RCC 7860 (cell line): ENCODE measurements at regions not wholly inside any gene's neighbourhood (a gene's known extent, or its start where the extent isn't known, plus 50 kb on each side); places are given as distances from the start of the nearest gene placed in this dataset.

Experiments used
- DNase-seq: peaks from one replicate; pipeline ENCODE4 v3.0.0-alpha.2; 2015; ENCODE audit warnings: low spot score
- FAIRE-seq: peaks from 2 replicates; lab custom pipeline; 2012; peaks lifted over from hg19 to GRCh38; lab: Jason Lieb, UNC

DNA sequence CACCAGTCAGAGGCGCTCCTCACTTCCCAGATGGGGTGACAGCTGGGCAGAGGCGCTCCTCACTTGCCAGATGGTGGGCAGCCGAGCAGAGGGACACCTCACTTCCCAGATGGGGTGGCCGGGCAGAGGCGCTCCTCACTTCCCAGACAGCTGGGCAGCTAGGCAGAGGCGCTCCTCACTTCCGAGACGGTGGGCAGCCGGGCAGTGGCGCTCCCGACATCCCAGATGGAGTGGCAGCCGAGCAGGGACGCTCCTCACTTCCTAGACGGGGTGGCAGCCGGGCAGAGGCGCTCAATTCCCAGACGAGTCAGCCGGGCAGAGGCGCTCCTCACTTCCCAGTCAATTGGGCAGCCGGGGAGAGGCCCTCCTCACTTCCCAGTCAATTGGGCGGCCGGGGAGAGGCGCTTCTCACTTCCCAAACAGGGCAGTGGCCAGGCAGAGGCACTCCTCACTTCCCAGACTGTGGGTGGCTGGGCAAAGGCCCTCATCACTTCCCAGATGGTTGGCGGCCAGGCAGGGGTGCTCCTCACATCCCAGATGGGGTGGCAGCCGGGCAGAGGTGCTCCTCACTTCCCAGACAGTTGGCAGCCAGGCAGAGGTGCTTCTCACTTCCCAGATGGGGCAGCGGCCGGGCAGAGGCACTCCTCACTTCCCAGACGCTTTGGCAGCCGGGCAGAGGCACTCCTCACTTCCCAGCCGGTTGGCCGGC, 143.8 kb upstream of the ARID2 start:
- no peak for FAIRE-seq
- no peak for DNase-seq

DNA sequence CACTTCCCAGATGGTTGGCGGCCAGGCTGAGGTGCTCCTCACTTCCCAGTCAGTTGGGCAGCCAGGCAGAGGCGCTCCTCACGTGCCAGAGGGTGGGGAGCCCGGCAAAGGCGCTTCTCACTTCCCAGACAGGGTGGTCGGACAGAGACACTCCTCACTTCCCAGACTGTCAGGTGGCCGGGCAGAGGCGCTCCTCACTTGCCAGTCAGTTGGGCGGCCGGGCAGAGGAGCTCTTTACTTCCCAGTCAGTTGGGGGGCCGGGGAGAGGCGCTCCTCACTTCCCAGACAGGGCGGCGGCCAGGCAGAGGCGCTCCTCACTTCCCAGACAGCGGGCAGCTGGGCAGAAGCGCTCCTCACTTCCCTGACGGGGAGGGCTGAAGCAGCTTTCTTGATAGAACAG, 143.0 kb upstream of the ARID2 start:
- DNase-seq, result no peak
- no peak for FAIRE-seq

DNA sequence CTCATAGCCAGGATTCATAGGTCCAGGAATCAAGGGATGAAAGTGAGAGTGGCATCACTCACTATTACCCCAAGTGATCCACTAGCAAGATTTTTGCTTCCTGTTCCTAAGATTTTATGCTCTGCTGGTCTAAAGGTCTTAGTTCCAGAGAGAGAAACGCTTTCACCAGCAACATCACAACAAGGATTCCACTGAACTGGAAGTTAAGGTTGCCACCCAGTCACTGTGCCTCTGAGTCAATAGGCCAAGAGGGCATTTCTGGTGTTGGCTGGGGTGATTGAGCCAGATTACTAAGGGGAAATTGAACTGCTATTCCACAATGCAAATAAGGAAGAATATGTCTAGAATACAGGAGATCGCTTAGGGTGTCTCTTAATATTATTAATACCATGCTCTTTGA, 142.5 kb upstream of the ARID2 start:
- DNase-seq, result no peak
- FAIRE-seq, result no peak

DNA sequence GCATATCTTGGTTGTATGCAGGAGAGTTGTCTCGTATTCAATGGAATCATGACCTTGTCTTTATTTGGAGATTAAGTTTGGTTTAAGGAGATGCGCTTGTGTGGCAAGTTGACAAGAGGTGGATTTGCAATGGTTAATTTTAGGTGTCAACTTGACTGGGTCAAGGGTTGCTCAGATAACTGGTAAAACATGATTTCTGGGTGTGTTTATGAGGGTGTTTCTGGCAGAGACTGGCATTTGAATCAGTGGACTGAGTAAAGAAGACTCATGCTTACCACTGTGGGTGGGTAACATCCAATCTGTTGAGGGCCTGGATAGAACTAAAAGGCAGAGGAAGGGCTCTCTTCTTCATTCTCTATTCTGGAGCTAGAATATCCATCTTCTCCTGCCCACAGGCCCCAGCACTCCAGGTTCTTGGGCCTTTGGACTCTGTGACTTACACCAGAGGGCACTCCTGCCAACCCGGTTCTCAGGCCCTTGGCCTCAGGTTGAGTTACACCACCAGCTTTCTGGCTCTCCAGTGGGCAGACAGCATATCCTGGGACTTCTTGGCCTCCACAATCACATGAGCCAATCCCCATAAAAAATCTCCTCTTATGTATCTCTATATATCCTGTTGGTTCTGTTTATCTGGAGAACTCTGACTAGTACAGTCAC, 141.5 kb upstream of the ARID2 start:
- FAIRE-seq (no peak), DNase-seq (no peak)

DNA sequence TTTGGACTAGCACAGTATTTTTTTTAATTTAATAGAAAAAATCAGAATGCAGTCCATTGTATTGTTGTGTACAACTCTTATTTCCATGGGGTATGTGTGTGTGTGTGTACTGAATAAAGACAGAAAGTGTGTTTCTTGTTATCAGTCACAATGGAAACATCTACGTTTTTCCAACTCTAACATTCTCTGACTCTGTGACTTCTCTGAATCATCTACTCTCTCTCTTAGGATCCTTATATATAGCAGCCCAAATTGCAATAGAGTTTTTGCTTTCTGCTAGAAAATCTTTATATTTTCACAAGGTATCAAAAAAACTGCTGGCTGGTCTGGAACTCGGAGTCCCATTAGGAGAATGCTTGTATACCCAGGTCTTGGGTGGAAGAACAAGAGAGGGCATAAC, 138.9 kb upstream of the ARID2 start:
- no peak for DNase-seq
- FAIRE-seq, result no peak

DNA sequence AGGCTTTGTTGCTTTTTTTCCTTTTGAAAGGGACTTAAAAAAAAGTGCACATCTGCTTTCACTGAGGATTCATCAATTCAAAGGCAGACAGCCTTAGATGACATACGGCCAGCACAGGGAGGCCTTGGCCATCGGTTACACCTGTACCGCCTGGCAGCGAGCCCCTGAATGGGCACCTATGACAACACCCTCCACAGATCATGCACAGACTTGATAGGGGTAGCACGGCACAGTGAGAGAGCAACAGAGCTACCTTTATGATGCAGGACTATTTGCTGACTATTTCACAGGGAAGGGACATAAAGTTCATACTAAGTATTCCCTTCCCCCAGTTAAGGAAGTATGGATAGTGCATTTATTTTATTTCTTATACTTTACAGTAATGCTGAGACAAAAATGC, 137.9 kb upstream of the ARID2 start:
- FAIRE-seq, result no peak
- no peak for DNase-seq

DNA sequence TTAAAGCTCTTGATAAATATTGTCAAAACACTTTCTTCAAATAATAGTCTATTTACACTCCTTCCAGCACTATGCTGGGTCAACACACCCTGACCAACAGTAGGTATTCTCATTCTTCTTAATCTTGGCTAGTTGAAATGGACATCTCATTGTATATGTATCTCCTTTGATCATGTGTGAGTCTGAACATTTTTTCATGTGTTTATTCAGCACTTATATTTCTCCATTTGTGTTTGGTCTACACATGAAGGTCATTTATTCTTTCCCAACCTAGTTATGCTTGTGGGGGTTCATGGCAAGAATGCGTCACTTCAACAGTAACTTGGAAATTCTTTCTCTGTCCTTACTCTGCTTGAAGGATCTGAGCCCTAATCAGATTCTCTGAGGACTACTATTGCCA, 133.1 kb upstream of the ARID2 start:
- DNase-seq, result no peak
- no peak for FAIRE-seq

DNA sequence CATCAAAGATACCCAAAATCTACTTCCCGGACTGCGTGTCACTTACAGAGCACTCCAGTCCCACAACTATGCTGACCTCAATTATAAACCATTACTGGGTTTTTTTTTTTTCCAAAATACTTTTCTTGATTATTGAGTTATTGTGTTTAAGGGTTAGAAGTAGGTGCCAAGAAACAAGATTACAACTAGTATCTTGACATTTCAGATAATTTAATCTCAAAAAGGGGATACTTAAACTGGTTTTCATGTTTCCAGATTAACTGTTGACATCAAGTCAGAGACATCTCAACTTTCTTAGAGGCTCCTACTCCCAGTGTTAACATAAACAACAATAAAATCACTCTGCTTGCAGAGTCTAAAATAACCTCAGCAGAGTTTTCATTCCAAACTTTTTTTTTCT, 131.2 kb upstream of the ARID2 start:
- DNase-seq (no peak), FAIRE-seq (no peak)

DNA sequence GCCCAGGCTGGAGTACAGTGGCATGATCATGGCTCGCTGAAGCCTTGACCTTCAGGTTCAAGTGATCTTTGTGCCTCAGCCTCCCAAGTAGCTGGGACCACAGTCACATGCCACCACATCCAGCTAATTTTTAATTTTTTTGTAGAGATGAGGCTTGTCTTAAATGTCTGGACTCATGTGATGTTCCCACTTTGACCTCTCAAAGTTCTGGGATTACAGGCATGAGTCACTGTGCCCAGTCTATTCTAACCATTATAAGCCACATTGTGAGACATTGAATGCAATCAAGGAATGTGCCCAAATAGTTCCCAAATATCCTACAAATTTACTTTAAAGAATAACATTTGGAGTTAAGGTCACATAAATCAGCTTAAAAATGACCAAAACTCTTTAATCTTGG, 130.7 kb upstream of the ARID2 start:
- DNase-seq (no peak), FAIRE-seq (no peak)

DNA sequence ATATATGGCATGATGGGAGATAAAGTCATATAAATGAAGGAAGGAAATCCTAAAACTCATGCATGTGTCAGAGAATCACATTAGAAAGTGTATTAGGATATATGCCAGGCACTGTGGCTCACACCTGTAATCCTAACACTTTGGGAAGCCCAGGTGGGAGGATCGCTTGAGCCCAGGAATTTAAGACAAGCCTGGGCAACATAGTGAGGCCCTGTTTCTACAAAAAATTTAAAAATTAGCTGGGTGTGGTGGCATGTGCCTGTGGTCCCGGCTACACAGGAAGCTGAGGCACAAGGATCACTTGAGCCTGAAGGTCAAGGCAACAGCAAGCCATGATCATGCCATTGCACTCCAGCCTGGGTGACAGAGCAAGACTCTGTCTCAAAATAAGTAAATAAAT, 130.3 kb upstream of the ARID2 start:
- FAIRE-seq (no peak), DNase-seq (no peak)

DNA sequence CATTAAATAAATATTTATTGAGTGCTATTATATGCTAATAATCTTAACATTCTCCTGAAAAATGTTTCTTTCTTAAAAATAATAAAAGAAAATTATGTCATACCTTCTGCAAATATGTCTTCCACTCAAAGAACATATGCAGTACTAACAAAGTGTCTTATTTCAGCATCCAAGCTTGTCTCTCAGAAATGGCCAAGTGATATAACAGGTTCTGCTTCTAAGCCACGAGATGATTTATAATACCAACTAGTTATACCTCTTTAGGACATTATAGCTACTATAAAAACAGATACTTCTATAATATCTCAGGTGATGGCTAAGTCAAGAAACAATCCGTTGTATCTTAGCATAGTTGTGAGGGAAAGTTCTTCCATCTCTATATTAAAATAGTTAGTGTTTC, 128.1 kb upstream of the ARID2 start:
- FAIRE-seq (no peak), DNase-seq (no peak)

DNA sequence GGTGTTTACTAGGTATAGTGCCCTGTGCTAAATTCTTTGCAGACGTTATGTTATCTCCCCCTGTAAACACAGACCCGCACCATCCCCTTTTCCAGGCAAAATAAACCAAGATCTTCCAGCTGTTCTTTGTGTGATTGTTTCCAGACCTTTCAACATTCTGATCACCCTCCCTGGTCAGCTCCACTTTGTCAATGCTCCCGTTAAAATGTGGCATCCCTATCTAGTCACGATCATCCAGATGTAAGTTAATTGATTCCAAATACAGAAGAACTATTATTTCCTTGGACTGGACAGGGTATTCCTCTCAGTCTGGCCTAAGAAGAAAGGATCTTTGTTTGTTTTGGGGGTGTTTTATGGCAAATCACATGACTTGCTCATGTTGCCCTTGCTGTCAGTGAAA, 127.6 kb upstream of the ARID2 start:
- DNase-seq (no peak), FAIRE-seq (no peak)

DNA sequence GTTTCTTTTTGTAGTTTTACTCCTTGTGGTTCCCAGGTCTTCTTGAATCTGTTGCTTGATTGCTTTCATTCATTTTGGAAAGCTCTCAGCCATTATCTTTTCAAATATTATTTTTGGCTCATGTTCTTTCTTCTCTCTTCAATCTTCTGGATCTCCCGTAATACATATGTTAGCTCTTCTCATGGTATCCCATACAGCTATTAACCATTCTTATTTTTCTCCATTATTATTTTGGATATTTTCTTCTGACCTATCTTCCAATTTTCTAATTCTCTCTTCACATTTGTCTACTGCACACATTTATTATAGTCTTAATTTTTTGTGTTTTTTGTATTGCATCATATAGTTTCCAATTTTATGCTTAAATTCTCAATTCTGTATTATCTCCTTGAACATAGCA, 123.9 kb upstream of the ARID2 start:
- DNase-seq, result no peak
- FAIRE-seq, result no peak

DNA sequence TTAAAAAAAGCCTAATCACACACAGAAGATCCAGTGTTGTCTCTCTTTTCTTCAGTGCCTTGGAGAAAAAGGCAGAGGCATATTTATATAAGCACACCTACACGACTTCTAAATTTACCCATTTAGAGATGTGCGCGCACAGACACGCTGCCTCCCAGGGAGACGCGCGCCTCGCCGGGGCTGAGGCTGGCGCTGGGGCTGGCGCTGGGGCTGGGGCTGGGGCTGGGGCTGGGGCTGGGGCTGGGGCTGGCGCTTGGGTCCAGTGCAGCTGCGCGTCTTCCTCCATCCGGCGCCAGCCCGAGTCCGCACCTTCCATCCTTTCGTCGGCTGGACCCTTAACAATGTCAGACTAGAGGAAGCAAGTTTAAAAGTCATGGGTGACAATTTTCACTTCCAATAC, 118.4 kb upstream of the ARID2 start:
- no peak for FAIRE-seq
- DNase-seq, result no peak

DNA sequence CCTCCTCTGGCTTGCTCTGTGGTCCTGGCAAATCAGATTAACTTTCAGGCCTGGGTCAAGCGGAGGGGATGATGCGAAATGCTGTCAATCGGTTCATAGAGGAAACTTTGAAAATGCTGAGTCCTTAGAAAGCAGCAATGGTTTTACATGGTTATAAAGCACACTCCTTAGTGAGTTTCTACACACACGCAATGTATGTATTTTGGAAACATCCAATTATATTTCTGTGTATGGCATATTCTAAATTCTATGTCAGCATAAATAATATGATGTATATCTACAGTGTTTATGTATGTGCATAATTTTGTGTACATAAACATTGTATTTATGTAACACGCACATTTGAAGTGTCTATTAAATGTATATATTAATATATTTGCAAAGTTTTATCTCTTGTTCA, 118.0 kb upstream of the ARID2 start:
- FAIRE-seq, result no peak
- no peak for DNase-seq

DNA sequence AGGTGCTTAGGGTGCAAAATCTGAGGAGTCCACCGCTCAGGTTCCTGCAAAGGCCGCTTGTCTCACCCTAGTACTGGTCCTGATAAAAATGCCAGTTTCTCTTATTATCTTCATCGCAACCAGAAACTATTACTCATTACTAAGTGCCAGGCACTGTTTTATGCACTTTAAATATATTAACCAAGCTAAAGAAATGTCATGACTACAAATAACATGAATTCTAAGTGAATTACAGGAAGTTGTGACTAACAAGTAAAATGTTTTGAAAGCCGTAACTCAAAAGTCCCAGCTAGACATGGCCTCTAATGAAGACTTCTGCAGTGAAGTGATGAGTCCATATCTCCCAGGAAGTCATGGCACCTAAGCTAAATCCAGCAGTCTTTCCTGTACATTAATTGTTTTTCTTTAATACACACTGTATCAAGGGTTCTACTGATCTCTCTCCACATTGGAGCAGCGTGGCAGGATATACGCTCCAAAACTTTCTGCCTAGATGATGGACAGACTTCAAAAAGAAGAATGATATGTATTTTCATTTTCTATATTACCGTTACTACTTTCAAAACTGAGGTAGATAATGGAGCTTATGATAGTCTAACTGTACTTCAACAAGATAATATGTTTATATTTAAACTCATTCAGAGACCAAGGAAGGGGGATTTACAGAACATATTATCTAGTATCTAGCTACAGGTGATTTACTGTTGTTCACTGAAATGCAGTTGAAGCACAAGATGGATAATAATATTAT, 117.3 kb upstream of the ARID2 start:
- no peak for DNase-seq

DNA sequence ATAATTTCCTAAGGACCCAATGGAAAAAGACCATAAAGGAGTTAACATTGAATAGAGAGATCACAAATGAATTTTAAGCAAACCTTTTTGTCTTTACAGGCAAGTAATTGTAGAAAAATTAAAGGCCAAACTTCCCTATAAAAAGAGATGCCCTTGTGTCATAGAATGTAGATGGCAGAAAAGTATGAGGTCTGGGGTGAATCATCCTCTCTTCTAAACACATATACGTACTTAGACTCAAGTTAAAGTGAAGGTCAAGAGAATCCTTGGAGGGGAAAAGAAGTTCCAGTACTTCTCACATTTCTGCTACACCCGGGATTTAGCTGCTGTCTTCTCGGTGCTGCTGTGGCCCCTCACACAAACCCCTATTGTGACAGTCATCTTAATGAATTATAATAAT, 116.2 kb upstream of the ARID2 start:
- DNase-seq (no peak), FAIRE-seq (no peak)

More for the DNA sequence above, 117.3 kb upstream of the ARID2 start:
- FAIRE-seq, result no peak

DNA sequence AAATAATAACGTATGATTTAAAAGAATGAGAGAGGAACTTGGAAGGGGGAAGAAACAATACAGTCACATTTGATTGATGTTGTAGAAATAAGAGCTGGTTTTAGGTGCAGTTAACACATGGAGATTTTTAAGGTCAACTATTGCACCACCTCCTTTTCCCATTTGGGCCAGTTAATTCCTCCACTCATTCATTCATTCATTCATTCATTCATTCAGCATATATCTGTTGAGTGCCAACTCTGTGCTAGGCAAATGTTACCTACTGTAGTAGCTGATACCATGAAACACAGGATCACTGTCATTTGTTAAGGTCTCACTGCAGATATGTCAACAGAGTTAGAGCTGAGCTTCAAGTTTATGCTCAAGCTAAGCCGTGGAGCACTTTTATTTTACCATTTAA, 115.7 kb upstream of the ARID2 start:
- FAIRE-seq (no peak), DNase-seq (no peak)

DNA sequence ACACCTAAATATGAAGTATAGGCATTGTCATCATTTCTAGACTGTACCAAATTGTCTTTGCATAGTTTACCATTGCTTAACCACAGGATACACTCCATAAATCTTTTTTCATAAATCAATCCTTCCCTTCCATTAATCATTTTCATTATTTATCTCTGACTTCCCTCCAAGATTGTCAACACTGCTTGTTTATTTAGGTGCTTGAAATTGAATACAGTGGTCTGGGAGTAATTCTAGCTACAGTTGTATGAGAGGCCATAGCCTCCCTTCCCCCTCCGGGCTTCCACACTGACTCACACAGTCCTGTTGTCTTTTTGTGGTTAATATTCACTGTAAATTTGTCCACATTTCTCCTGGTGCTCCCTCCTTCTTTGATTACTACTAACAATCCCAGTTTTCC, 114.2 kb upstream of the ARID2 start:
- FAIRE-seq (no peak), DNase-seq (no peak)

DNA sequence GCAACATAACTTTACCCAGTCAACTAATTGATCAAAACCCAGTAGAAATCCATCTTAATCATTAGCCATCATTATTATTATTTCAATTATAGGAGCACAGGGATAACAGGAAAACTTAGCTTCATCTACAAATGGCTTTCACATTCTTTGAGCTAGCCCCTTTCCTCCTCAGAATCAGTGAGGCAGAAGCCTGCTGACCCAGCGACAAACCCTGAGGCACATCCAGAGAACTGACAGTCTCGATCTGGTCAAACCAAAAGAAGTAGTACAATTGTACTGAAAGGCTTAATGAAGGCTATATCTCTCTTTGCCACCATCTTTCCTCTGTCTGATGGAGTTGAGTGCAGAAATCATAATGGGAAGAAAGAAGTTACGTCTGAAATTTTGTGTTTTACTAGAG, 109.8 kb upstream of the ARID2 start:
- DNase-seq (no peak), FAIRE-seq (no peak)

DNA sequence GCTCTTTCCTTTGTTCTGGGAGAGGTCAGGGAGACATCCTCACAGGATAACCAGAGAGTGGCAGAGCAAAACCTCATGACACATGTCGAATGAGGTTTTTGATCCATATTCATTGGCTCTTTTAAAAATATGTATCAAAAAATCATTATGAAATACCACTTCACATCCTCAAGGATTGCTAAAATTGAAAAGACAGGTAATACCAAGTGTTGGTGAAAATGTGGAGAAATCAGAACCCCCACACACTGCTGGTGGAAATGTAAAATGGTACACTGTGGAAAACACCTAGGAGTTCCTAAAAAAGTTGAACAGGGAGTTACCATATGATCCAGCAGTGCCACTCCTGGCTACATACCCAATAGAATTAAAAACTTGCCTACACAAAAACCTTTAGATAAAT, 107.8 kb upstream of the ARID2 start:
- DNase-seq (no peak), FAIRE-seq (no peak)

DNA sequence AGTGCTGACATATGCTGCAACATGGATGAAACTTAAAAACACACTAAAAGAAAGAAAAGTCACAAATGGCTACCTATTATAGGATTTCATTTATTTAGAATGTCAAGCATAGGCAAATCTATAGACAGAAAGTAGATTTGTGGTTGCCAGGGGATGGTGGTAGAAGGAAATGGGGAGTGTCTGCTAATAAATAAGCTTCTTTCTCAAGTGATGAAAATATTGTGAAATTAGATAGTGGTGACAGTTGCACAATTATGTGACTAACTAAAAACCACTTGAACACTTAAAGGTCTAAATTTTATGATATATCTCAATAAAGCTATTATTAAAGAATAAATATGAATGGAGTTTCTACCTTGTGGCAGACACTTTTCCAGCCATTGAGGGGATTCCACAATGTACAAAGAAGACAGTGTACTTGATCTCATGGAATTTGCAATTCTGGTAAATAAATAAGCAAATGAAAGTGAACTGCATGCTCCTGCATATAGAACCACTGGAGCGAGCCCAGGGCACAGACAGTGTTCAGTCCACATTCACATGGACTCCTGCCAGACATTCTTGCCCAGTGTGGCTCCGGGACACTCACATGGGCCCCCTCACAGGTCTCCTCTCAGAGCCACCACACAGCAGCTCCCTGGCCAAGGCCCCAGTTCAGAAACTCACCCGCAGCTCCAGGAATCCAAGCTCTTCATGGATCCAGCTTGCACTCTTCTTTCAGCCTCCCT, 107.1 kb upstream of the ARID2 start:
- DNase-seq (no peak), FAIRE-seq (no peak)
